HEK293 (cell line): ENCODE measurements at regions not wholly inside any gene's neighbourhood (a gene's known extent, or its start where the extent isn't known, plus 50 kb on each side); places are given as distances from the start of the nearest gene placed in this dataset.

Source experiments
- KLF9 ChIP-seq: fragments of 450-650 bp; formaldehyde crosslinking; IDR thresholded peaks from 2 replicates; pipeline ENCODE4 v1.5.1; 2016; ENCODE audit warnings: missing biosample characterization, missing genetic modification characterization, low read depth
- ZNF274 ChIP-seq, 2 experiments: fragments of 200-500 bp in 1 of 2; fragments of 450-650 bp in 1 of 2; sonication (Bioruptor generic) in 1 of 2; formaldehyde crosslinking in 1 of 2; IDR thresholded peaks; 2 replicates each; pipeline versions ENCODE4 v1.5.1 to v1.6.1; 2014 to 2016; ENCODE audit warnings: borderline replicate concordance in 1 of 2, inconsistent platforms in 1 of 2, low read length in 1 of 2, missing biosample characterization in 1 of 2, missing genetic modification characterization in 1 of 2
- ZNF664 ChIP-seq: fragments of 450-650 bp; formaldehyde crosslinking; IDR thresholded peaks from 2 replicates; pipeline ENCODE4 v1.5.1; 2016; ENCODE audit warnings: missing biosample characterization, missing genetic modification characterization
- TF ChIP-seq, protein P1 (sequence below): fragments of 450-650 bp; formaldehyde crosslinking; conservative IDR thresholded peaks from 2 replicates; pipeline ENCODE4 v1.5.1; 2016; ENCODE audit warnings: low read depth, missing biosample characterization, missing genetic modification characterization
- TF ChIP-seq, protein P2 (sequence below): fragments of 450-650 bp; formaldehyde crosslinking; IDR thresholded peaks from 2 replicates; pipeline ENCODE4 v1.5.1; 2016; ENCODE audit warnings: missing biosample characterization, missing genetic modification characterization

DNA sequence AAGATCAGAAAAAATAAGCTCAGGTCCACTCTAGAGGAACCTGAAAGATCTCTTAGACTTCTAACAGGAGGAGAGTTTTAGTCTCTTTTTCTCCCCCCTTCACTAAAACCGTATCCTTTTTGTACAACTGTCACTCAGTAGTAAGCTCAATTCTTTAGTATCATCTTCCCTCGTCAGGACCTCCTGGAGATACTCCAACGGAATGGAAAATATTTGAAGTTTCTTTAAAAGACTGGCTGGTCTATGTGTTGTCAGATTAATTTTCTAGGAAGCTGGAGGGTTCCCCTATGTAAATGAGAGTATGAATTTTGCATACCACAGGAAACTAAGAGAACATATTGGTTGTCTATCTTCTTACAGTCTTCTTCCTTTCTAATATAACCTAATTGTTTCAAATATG is 747.7 kb upstream of the CBLB start:
- no peak for TF ChIP-seq KLF9
- TF ChIP-seq, protein P1, sequence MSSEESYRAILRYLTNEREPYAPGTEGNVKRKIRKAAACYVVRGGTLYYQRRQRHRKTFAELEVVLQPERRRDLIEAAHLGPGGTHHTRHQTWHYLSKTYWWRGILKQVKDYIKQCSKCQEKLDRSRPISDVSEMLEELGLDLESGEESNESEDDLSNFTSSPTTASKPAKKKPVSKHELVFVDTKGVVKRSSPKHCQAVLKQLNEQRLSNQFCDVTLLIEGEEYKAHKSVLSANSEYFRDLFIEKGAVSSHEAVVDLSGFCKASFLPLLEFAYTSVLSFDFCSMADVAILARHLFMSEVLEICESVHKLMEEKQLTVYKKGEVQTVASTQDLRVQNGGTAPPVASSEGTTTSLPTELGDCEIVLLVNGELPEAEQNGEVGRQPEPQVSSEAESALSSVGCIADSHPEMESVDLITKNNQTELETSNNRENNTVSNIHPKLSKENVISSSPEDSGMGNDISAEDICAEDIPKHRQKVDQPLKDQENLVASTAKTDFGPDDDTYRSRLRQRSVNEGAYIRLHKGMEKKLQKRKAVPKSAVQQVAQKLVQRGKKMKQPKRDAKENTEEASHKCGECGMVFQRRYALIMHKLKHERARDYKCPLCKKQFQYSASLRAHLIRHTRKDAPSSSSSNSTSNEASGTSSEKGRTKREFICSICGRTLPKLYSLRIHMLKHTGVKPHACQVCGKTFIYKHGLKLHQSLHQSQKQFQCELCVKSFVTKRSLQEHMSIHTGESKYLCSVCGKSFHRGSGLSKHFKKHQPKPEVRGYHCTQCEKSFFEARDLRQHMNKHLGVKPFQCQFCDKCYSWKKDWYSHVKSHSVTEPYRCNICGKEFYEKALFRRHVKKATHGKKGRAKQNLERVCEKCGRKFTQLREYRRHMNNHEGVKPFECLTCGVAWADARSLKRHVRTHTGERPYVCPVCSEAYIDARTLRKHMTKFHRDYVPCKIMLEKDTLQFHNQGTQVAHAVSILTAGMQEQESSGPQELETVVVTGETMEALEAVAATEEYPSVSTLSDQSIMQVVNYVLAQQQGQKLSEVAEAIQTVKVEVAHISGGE (tag by site-specific recombination), result no peak
- no peak for TF ChIP-seq ZNF664 (tag by site-specific recombination)
- no peak for TF ChIP-seq ZNF274 (IDR thresholded peaks at IDR 0.05; ENCODE audit: low read length)
- TF ChIP-seq ZNF274 (tag by site-specific recombination; IDR thresholded peaks at IDR 0.05; ENCODE audit: borderline replicate concordance), result no peak
- TF ChIP-seq, protein P2, sequence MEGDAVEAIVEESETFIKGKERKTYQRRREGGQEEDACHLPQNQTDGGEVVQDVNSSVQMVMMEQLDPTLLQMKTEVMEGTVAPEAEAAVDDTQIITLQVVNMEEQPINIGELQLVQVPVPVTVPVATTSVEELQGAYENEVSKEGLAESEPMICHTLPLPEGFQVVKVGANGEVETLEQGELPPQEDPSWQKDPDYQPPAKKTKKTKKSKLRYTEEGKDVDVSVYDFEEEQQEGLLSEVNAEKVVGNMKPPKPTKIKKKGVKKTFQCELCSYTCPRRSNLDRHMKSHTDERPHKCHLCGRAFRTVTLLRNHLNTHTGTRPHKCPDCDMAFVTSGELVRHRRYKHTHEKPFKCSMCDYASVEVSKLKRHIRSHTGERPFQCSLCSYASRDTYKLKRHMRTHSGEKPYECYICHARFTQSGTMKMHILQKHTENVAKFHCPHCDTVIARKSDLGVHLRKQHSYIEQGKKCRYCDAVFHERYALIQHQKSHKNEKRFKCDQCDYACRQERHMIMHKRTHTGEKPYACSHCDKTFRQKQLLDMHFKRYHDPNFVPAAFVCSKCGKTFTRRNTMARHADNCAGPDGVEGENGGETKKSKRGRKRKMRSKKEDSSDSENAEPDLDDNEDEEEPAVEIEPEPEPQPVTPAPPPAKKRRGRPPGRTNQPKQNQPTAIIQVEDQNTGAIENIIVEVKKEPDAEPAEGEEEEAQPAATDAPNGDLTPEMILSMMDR (tag by site-specific recombination), result no peak
